Gastrocnemius medialis (tissue), 4 donors: ENCODE measurements at regions not wholly inside any gene's neighbourhood (a gene's known extent, or its start where the extent isn't known, plus 50 kb on each side); places are given as distances from the start of the nearest gene placed in this dataset.

ENCODE experiments used
- ATAC-seq, 2 donors: fragments of 150-250 bp; one replicate each; pipeline ENCODE4 v1.9.1; 2016
- DNase-seq, 2 donors: peaks; one replicate each; pipeline ENCODE4 v3.0.0-alpha.2; 2019
- H3K27ac ChIP-seq, 4 donors: fragments of 200-600 bp; sonication (generic); 1 replicate in 1 of 4; 2 replicates in 3 of 4; pipeline ENCODE4 v1.5.1; 2016 to 2018; ENCODE audit warnings: mild to moderate bottlenecking in 2 of 4, moderate library complexity in 1 of 4
- H3K27me3 ChIP-seq, 3 donors: fragments of 200-600 bp; sonication (generic) in 2 of 3; 1 replicate in 1 of 3; 2 replicates in 2 of 3; pipeline versions ENCODE4 v1.5.1 to v1.6.0; 2016 to 2019; ENCODE audit warnings: mild to moderate bottlenecking in 1 of 3, moderate library complexity in 1 of 3
- H3K36me3 ChIP-seq, 2 donors: fragments of 200-600 bp; sonication (generic) in 1 of 2; one replicate each; pipeline ENCODE4 v1.5.1; 2017 to 2018
- H3K4me1 ChIP-seq, 2 donors: fragments of 200-600 bp; sonication (generic) in 1 of 2; one replicate each; pipeline ENCODE4 v1.5.1; 2016 to 2017; ENCODE audit warnings: mild to moderate bottlenecking in 2 of 2
- H3K4me3 ChIP-seq, 4 donors: fragments of 200-600 bp; sonication (generic) in 3 of 4; 1 replicate in 1 of 4; 2 replicates in 3 of 4; pipeline ENCODE4 v1.5.1; 2016 to 2019; ENCODE audit warnings: mild to moderate bottlenecking in 2 of 4
- H3K9me3 ChIP-seq, 3 donors: fragments of 200-600 bp; sonication (generic) in 2 of 3; 1 replicate in 1 of 3; 2 replicates in 2 of 3; pipeline ENCODE4 v1.5.1; 2016 to 2019
- POLR2A ChIP-seq, 2 donors: fragments of 450-650 bp; IDR thresholded peaks; one replicate each; pipeline ENCODE4 v1.6.1; 2017; ENCODE audit warnings: antibody characterized with exemption in 2 of 2, mild to moderate bottlenecking in 2 of 2, moderate library complexity in 2 of 2
- in situ Hi-C, 4 donors: fragments of 200-750 bp; cut with MboI; loops; one replicate each; pipeline versions ENCODE4 v1.15.0 to v1.8.0; 2017; ENCODE audit warnings: low sequenced_read_pairs in 4 of 4
- intact Hi-C: fragments of 100-400 bp; cut with DNase I; formaldehyde crosslinking; loops from one replicate; pipeline ENCODE4 v1.15.1; 2023; ENCODE audit warnings: low total_unique reads
- TF ChIP-seq, protein P1 (sequence below), 5 experiments: fragments of 450-650 bp in 3 of 5; fragments of 200-600 bp in 2 of 5; sonication (generic) in 2 of 5; IDR thresholded peaks in 4 of 5; conservative IDR thresholded peaks in 1 of 5; 1 replicate in 4 of 5; 2 replicates in 1 of 5; pipeline ENCODE4 v1.5.1; 2016 to 2019; ENCODE audit warnings: antibody characterized with exemption in 5 of 5, mild to moderate bottlenecking in 3 of 5, moderate library complexity in 3 of 5

DNA sequence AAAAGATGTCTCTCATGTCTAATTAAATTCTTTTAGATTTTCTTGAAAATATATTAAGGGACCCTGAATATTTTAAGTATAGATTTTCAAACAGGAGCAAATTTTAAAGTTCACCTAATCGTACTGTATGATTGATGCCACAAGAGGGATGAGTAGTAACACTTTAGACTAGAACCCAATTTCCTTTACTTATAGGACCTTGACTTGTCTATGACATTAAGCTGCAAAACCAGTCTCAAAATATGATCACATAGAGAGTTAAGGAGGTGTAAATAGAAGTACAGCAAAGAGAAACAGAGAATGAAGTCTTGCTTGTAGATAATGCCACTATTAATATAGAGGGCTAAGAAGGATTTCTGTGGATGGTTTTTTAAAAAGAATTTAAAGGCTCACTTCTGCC lies 312.9 kb upstream of the PRR16 start:
- H3K36me3 ChIP-seq, result no peaks in the 10 kb centered on the region
- no peaks in the 10 kb centered on the region for H3K9me3 ChIP-seq
- no peaks in the 10 kb centered on the region for H3K27me3 ChIP-seq
- in situ Hi-C loops, result no loop called here
- intact Hi-C loops, result no loop called here
- DNase-seq (no peak), ATAC-seq (no peak)
- H3K4me3 ChIP-seq, result no peak overlapping the region
- H3K27ac ChIP-seq, result no peak overlapping the region
- H3K4me1 ChIP-seq, result no peaks in the 10 kb centered on the region
- TF ChIP-seq POLR2A (IDR thresholded peaks at IDR 0.05), result no peak
- TF ChIP-seq, protein P1, sequence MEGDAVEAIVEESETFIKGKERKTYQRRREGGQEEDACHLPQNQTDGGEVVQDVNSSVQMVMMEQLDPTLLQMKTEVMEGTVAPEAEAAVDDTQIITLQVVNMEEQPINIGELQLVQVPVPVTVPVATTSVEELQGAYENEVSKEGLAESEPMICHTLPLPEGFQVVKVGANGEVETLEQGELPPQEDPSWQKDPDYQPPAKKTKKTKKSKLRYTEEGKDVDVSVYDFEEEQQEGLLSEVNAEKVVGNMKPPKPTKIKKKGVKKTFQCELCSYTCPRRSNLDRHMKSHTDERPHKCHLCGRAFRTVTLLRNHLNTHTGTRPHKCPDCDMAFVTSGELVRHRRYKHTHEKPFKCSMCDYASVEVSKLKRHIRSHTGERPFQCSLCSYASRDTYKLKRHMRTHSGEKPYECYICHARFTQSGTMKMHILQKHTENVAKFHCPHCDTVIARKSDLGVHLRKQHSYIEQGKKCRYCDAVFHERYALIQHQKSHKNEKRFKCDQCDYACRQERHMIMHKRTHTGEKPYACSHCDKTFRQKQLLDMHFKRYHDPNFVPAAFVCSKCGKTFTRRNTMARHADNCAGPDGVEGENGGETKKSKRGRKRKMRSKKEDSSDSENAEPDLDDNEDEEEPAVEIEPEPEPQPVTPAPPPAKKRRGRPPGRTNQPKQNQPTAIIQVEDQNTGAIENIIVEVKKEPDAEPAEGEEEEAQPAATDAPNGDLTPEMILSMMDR (IDR thresholded peaks at IDR 0.05 in 4 of 5, conservative IDR thresholded peaks at IDR 0.05 in 1 of 5), result no peak

DNA sequence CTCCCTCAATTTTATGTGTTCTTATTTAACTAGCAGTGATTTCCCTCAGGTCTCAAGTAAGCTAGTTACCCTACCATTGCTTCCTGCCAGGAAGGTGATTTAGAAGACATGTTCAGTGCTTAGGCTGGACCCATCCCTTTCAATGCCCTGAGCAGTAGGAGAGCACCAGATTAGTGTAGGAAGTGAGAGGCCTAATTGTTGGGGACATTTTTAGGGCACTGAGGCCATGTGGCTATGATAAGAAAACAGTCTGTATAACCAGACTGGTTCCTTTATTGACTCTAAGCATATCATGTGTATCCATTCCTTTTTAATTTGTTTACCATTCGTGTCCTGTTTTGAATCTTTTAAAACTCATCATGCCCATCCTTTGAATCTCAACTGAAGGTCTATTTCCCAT lies 312.3 kb upstream of the PRR16 start:
- H3K4me3 ChIP-seq, result no peak overlapping the region
- intact Hi-C loops (no loop called here), in situ Hi-C loops (no loop called here)
- H3K27me3 ChIP-seq, result no peaks in the 10 kb centered on the region
- H3K4me1 ChIP-seq, result no peaks in the 10 kb centered on the region
- TF ChIP-seq POLR2A (IDR thresholded peaks at IDR 0.05), result no peak
- TF ChIP-seq, protein P1 (IDR thresholded peaks at IDR 0.05 in 4 of 5, conservative IDR thresholded peaks at IDR 0.05 in 1 of 5), result no peak
- H3K27ac ChIP-seq, result no peak overlapping the region
- ATAC-seq (no peak), DNase-seq (no peak)
- H3K36me3 ChIP-seq, result no peaks in the 10 kb centered on the region
- H3K9me3 ChIP-seq, result no peaks in the 10 kb centered on the region

DNA sequence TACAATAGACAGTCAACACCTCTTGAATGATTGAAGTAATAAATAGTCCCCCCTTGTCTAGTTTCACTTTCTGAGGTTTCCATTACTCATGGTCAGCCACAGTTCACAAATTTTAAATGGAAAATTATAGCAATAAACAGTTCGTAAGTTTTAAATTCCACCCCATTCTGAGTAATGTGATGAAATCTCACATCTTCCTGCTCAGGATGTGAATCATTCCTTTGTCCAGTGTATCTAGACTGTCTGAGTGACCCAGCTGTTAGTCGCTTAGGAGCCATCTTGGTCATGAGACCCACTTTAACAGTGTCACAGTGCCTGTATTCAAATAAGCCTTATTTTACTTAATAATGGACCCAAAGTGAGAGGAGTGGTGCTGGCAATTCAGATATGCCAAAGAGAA lies 311.6 kb upstream of the PRR16 start:
- intact Hi-C loops (no loop called here), in situ Hi-C loops (no loop called here)
- Histone ChIP-seq H3K4me1 (no peaks in the 10 kb centered on the region), H3K4me3 (no peak overlapping the region), H3K27me3 (no peaks in the 10 kb centered on the region), H3K27ac (no peak overlapping the region), H3K36me3 (no peaks in the 10 kb centered on the region), H3K9me3 (no peaks in the 10 kb centered on the region)
- TF ChIP-seq, protein P1 (IDR thresholded peaks at IDR 0.05 in 4 of 5, conservative IDR thresholded peaks at IDR 0.05 in 1 of 5), result no peak
- no peak for TF ChIP-seq POLR2A (IDR thresholded peaks at IDR 0.05)
- no peak for DNase-seq
- no peak for ATAC-seq

DNA sequence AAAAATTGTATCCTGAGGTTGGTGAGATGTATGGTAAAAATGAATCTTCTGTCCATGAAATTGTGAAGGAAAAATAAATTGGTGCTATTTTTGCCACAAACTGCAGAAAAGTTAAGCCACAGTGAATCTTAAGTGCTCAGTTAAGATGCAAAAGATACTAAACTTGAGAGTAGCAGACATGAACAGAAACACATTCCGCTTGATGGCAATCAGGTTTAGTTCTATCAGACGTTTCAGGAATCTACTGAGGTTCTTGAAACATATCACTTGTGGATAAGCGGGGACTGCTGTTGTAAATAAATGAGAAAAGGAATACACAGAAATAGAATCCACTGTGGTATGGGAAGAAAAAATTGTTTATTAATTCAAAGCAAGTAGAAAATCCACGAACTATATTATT lies 311.2 kb upstream of the PRR16 start:
- in situ Hi-C loops, result no loop called here
- DNase-seq (no peak), ATAC-seq (no peak)
- H3K4me1 ChIP-seq, result no peaks in the 10 kb centered on the region
- intact Hi-C loops, result no loop called here
- no peak overlapping the region for H3K27ac ChIP-seq
- no peak overlapping the region for H3K4me3 ChIP-seq
- H3K9me3 ChIP-seq, result no peaks in the 10 kb centered on the region
- TF ChIP-seq, protein P1 (IDR thresholded peaks at IDR 0.05 in 4 of 5, conservative IDR thresholded peaks at IDR 0.05 in 1 of 5), result no peak
- H3K36me3 ChIP-seq, result no peaks in the 10 kb centered on the region
- H3K27me3 ChIP-seq, result no peaks in the 10 kb centered on the region

DNA sequence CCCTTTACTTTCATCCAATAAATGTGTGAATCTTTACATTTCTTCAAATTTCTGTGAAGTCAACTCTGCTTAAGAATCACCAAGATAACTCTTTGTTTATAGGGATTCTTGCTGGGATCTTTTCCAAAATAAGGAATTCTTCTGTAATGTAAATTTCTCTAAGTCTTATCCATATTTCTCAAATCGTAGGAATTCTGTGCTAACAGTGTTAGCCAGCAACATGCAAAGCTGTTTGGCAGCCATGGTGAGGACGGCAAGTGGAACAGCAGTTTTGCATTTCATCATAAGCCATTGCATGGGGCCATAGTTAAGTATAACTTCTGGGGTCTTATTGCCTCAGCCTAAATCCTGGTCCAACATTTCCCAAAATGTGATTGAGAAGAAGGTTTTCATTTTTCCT lies 310.5 kb upstream of the PRR16 start:
- ATAC-seq, result no peak
- intact Hi-C loops, result no loop called here
- Histone ChIP-seq H3K27me3 (no peaks in the 10 kb centered on the region), H3K4me3 (no peak overlapping the region), H3K36me3 (no peaks in the 10 kb centered on the region), H3K27ac (no peak overlapping the region), H3K4me1 (no peaks in the 10 kb centered on the region), H3K9me3 (no peaks in the 10 kb centered on the region)
- in situ Hi-C loops, result no loop called here
- DNase-seq, result no peak
- TF ChIP-seq POLR2A (IDR thresholded peaks at IDR 0.05), result no peak
- TF ChIP-seq, protein P1 (IDR thresholded peaks at IDR 0.05 in 4 of 5, conservative IDR thresholded peaks at IDR 0.05 in 1 of 5), result no peak
